GM23338 (cell line): ENCODE measurements at regions not wholly inside any gene's neighbourhood (a gene's known extent, or its start where the extent isn't known, plus 50 kb on each side); places are given as distances from the start of the nearest gene placed in this dataset.

Experiments
- TF ChIP-seq, protein P1 (sequence below): IDR thresholded peaks from one replicate; pipeline ENCODE4 v1.6.1; 2018; ENCODE audit warnings: antibody characterized with exemption; ENCODE audit not compliant: unreplicated experiment
- TF ChIP-seq, protein P2 (sequence below), 2 experiments: fragments of 200-600 bp in 1 of 2; sonication (generic) in 1 of 2; conservative IDR thresholded peaks; 2 replicates each; pipeline versions ENCODE4 v1.5.1 to v1.6.1; 2016 to 2017; ENCODE audit warnings: antibody characterized with exemption in 2 of 2, low read depth in 2 of 2, mild to moderate bottlenecking in 2 of 2, moderate library complexity in 1 of 2

DNA sequence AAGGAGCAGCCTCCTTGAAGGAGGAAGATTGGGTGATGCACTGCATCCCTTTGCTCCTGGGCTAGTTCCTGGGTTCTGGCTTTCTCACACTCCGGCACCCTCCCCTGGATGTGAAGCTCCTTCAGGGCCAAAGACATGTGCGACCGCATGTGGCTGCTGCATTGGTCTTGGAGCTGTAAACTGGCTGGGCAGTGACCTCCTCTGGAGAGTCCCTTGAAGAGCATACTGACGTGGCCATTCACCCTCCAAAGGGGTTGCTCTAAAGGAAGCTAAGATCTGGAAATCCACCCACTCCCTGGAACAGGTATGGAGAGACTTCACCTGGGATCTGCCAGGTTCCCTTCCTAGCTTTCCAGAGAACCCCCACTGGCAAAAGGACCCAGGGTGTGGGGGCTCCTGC is 62.1 kb downstream of the TMEM17 start:
- TF ChIP-seq, protein P1, sequence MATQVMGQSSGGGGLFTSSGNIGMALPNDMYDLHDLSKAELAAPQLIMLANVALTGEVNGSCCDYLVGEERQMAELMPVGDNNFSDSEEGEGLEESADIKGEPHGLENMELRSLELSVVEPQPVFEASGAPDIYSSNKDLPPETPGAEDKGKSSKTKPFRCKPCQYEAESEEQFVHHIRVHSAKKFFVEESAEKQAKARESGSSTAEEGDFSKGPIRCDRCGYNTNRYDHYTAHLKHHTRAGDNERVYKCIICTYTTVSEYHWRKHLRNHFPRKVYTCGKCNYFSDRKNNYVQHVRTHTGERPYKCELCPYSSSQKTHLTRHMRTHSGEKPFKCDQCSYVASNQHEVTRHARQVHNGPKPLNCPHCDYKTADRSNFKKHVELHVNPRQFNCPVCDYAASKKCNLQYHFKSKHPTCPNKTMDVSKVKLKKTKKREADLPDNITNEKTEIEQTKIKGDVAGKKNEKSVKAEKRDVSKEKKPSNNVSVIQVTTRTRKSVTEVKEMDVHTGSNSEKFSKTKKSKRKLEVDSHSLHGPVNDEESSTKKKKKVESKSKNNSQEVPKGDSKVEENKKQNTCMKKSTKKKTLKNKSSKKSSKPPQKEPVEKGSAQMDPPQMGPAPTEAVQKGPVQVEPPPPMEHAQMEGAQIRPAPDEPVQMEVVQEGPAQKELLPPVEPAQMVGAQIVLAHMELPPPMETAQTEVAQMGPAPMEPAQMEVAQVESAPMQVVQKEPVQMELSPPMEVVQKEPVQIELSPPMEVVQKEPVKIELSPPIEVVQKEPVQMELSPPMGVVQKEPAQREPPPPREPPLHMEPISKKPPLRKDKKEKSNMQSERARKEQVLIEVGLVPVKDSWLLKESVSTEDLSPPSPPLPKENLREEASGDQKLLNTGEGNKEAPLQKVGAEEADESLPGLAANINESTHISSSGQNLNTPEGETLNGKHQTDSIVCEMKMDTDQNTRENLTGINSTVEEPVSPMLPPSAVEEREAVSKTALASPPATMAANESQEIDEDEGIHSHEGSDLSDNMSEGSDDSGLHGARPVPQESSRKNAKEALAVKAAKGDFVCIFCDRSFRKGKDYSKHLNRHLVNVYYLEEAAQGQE = no peak
- TF ChIP-seq, protein P2, sequence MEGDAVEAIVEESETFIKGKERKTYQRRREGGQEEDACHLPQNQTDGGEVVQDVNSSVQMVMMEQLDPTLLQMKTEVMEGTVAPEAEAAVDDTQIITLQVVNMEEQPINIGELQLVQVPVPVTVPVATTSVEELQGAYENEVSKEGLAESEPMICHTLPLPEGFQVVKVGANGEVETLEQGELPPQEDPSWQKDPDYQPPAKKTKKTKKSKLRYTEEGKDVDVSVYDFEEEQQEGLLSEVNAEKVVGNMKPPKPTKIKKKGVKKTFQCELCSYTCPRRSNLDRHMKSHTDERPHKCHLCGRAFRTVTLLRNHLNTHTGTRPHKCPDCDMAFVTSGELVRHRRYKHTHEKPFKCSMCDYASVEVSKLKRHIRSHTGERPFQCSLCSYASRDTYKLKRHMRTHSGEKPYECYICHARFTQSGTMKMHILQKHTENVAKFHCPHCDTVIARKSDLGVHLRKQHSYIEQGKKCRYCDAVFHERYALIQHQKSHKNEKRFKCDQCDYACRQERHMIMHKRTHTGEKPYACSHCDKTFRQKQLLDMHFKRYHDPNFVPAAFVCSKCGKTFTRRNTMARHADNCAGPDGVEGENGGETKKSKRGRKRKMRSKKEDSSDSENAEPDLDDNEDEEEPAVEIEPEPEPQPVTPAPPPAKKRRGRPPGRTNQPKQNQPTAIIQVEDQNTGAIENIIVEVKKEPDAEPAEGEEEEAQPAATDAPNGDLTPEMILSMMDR (conservative IDR thresholded peaks at IDR 0.05; ENCODE audit: low read depth in 2 of 2) = peak in 1 of 2 experiments; percentile 54; a peak in 3 of 4 replicates
